Caco-2 (cell line): ENCODE measurements at regions not wholly inside any gene's neighbourhood (a gene's known extent, or its start where the extent isn't known, plus 50 kb on each side); places are given as distances from the start of the nearest gene placed in this dataset.
"Not testable (repeated sequence)": the region's sequence is repeated elsewhere in the genome, so short reads cannot be mapped to it uniquely, and the experiment has no call there.

Source experiments
- BruUV-seq: library from RNA; stranded (reverse); fragments of 400-500 nt; replicated peaks from 2 replicates; lab custom pipeline; 2021; lab: Mats Ljungman, UMichigan
- CTCF ChIA-PET: fragments of 300-600 bp; sonication (Branson Sonifier 250); formaldehyde crosslinking; loops from one replicate; lab custom pipeline; 2022; ENCODE audit warnings: antibody characterized with exemption; lab: Charles Lee
- POLR2A ChIA-PET: fragments of 300-600 bp; sonication (Branson Sonifier 250); formaldehyde crosslinking; loops from one replicate; lab custom pipeline; 2022; ENCODE audit warnings: antibody characterized with exemption; lab: Charles Lee
- DNase-seq, 2 experiments: peaks; one replicate each; pipeline versions ENCODE4 v3.0.0 to v3.0.0-alpha.2; 2020 to 2022
- H3K27me3 ChIP-seq: replicated peaks from 2 replicates; pipeline ENCODE4 v1.6.0; 2011; ENCODE audit warnings: low read length; ENCODE audit not compliant: control insufficient read depth, insufficient read depth
- H3K36me3 ChIP-seq: 2 replicates; pipeline ENCODE4 v1.5.1; 2011; ENCODE audit warnings: low read length; ENCODE audit not compliant: control insufficient read depth, insufficient read depth
- H3K4me1 ChIP-seq: fragments of 250-450 bp; sonication (Bioruptor Pico); 2 replicates; pipeline ENCODE4 v1.5.1; 2020; ENCODE audit warnings: mild to moderate bottlenecking
- H3K4me3 ChIP-seq: 2 replicates; pipeline ENCODE4 v1.5.1; 2011; ENCODE audit warnings: low read depth, mild to moderate bottlenecking, control low read depth, low read length
- H3K9me3 ChIP-seq: fragments of 250-450 bp; sonication (Bioruptor Pico); 2 replicates; pipeline ENCODE4 v1.5.1; 2020; ENCODE audit warnings: mild to moderate bottlenecking, moderate library complexity
- H3K27ac Mint-ChIP-seq: one replicate; pipeline ENCODE4 v1.8.0; 2022; ENCODE audit warnings: mixed read lengths; ENCODE audit not compliant: unreplicated experiment
- H3K27me3 Mint-ChIP-seq: one replicate; pipeline ENCODE4 v1.8.0; 2022; ENCODE audit warnings: mixed read lengths; ENCODE audit not compliant: insufficient read depth, unreplicated experiment
- H3K36me3 Mint-ChIP-seq: one replicate; pipeline ENCODE4 v1.8.0; 2022; ENCODE audit warnings: mild to moderate bottlenecking, mixed read lengths; ENCODE audit not compliant: insufficient read depth, unreplicated experiment
- H3K4me1 Mint-ChIP-seq: one replicate; pipeline ENCODE4 v1.8.0; 2022; ENCODE audit warnings: low read depth, mixed read lengths; ENCODE audit not compliant: unreplicated experiment
- H3K4me3 Mint-ChIP-seq: one replicate; pipeline ENCODE4 v1.8.0; 2022; ENCODE audit warnings: mild to moderate bottlenecking, moderate library complexity, mixed read lengths; ENCODE audit not compliant: unreplicated experiment
- H3K9me3 Mint-ChIP-seq: one replicate; pipeline ENCODE4 v1.8.0; 2022; ENCODE audit warnings: mixed read lengths; ENCODE audit not compliant: unreplicated experiment
- CTCF ChIP-seq, 2 experiments: fragments of 200-600 bp in 1 of 2; IDR thresholded peaks; 1 replicate in 1 of 2; 2 replicates in 1 of 2; pipeline versions ENCODE4 v1.5.1 to v1.8.0; 2011 to 2022; ENCODE audit warnings: antibody characterized with exemption in 1 of 2, control low read depth in 1 of 2, inconsistent platforms in 1 of 2, low read depth in 1 of 2, low read length in 1 of 2, mild to moderate bottlenecking in 1 of 2, moderate library complexity in 1 of 2; ENCODE audit not compliant: insufficient read depth in 1 of 2, severe bottlenecking in 1 of 2, unreplicated experiment in 1 of 2
- intact Hi-C: fragments of 100-400 bp; cut with micrococcal nuclease; formaldehyde crosslinking; loops from one replicate; pipeline ENCODE4 v1.10.0; 2022; ENCODE audit not compliant: unreplicated experiment

- ChIA-PET POLR2A (no interaction called here), CTCF (no interaction called here)
Measured at GRCh38 chr16:29154088-29154487, 169.2 kb downstream of the LAT start.

GRCh38 chr16:29153307-29153706 lies 168.5 kb downstream of the LAT start:
- BruUV-seq, intact Hi-C loops, H3K36me3 Mint-ChIP-seq, H3K9me3 ChIP-seq, H3K4me1 ChIP-seq, CTCF ChIA-PET, H3K27ac Mint-ChIP-seq, H3K27me3 ChIP-seq, H3K36me3 ChIP-seq, H3K4me3 ChIP-seq, DNase-seq, H3K9me3 Mint-ChIP-seq, POLR2A ChIA-PET, H3K27me3 Mint-ChIP-seq, H3K4me3 Mint-ChIP-seq: not testable (repeated sequence)
- H3K4me1 Mint-ChIP-seq = peaks cover 13% of the 10 kb centered on the region

More at GRCh38 chr16:29154088-29154487, 169.2 kb downstream of the LAT start:
- Histone ChIP-seq H3K27me3 (no peaks in the 10 kb centered on the region), H3K9me3 (no peaks in the 10 kb centered on the region), H3K4me3 (no peak overlapping the region), H3K4me1 (no peaks in the 10 kb centered on the region), H3K36me3 (no peaks in the 10 kb centered on the region)
- Mint-ChIP-seq H3K9me3 (no peaks in the 10 kb centered on the region), H3K4me1 (peaks cover 13% of the 10 kb centered on the region), H3K36me3 (no peaks in the 10 kb centered on the region), H3K27ac (no peak overlapping the region), H3K27me3 (no peaks in the 10 kb centered on the region), H3K4me3 (no peak overlapping the region)
- TF ChIP-seq CTCF (IDR thresholded peaks at IDR 0.05; ENCODE audit: insufficient read depth in 1 of 2, low read depth in 1 of 2, low read length in 1 of 2, severe bottlenecking in 1 of 2, unreplicated experiment in 1 of 2) = no peak
- BruUV-seq = no TSS peak
- intact Hi-C loops = no loop called here
- no peak for DNase-seq

- H3K4me1 ChIP-seq, H3K27ac Mint-ChIP-seq, intact Hi-C loops, H3K4me3 Mint-ChIP-seq, H3K4me3 ChIP-seq, H3K9me3 Mint-ChIP-seq, H3K9me3 ChIP-seq, CTCF ChIA-PET, DNase-seq, H3K27me3 Mint-ChIP-seq, POLR2A ChIA-PET, H3K27me3 ChIP-seq, H3K36me3 Mint-ChIP-seq, BruUV-seq, H3K36me3 ChIP-seq: not testable (repeated sequence)
- peaks cover 12% of the 10 kb centered on the region for H3K4me1 Mint-ChIP-seq
Measured at GRCh38 chr16:29152544-29153031, 167.7 kb downstream of the LAT start.

- no peak for DNase-seq
- no peaks in the 10 kb centered on the region for H3K27me3 Mint-ChIP-seq
- H3K4me1 Mint-ChIP-seq = no peaks in the 10 kb centered on the region
- Histone ChIP-seq H3K36me3 (no peaks in the 10 kb centered on the region), H3K27me3 (no peaks in the 10 kb centered on the region), H3K9me3 (no peaks in the 10 kb centered on the region), H3K4me3 (no peak overlapping the region), H3K4me1 (no peaks in the 10 kb centered on the region)
- no peaks in the 10 kb centered on the region for H3K9me3 Mint-ChIP-seq
- ChIA-PET POLR2A (no interaction called here), CTCF (no interaction called here)
- TF ChIP-seq CTCF (IDR thresholded peaks at IDR 0.05; ENCODE audit: insufficient read depth in 1 of 2, low read depth in 1 of 2, low read length in 1 of 2, severe bottlenecking in 1 of 2, unreplicated experiment in 1 of 2) = no peak
- H3K36me3 Mint-ChIP-seq = no peaks in the 10 kb centered on the region
- intact Hi-C loops = no loop called here
- BruUV-seq = no TSS peak
- H3K4me3 Mint-ChIP-seq = no peak overlapping the region
- H3K27ac Mint-ChIP-seq = no peak overlapping the region
Measured at GRCh38 chr16:29151317-29151716, 166.5 kb downstream of the LAT start.

- CTCF ChIA-PET, H3K4me3 ChIP-seq, H3K9me3 Mint-ChIP-seq, H3K36me3 ChIP-seq, intact Hi-C loops, H3K27me3 Mint-ChIP-seq, H3K27ac Mint-ChIP-seq, H3K4me1 Mint-ChIP-seq, H3K4me1 ChIP-seq, H3K36me3 Mint-ChIP-seq, DNase-seq, BruUV-seq, H3K9me3 ChIP-seq, POLR2A ChIA-PET, H3K27me3 ChIP-seq, H3K4me3 Mint-ChIP-seq: not testable (repeated sequence)
Measured at GRCh38 chr16:29149912-29150311, 165.1 kb downstream of the LAT start.
